Tongue (tissue), 1 donor: ENCODE measurements at regions not wholly inside any gene's neighbourhood (a gene's known extent, or its start where the extent isn't known, plus 50 kb on each side); places are given as distances from the start of the nearest gene placed in this dataset.
A peak's percentile ranks its signal among the peaks of the same experiment; 100 is the strongest.

Experiments
- DNase-seq: peaks from one replicate; pipeline ENCODE4 v3.0.0-alpha.2; 2015

- no peak for DNase-seq
These were observed 86.7 kb upstream of the TTC34 start for GRCh38 chr1:2887941-2888855.

- no peak for DNase-seq
These were observed 88.8 kb upstream of the TTC34 start for GRCh38 chr1:2890221-2890850.

- DNase-seq: peak; percentile 28
These were observed 90.5 kb upstream of the TTC34 start for GRCh38 chr1:2891923-2892448.

- no peak for DNase-seq
These were observed 92.1 kb upstream of the TTC34 start for GRCh38 chr1:2893473-2894120.

- DNase-seq: no peak
These were observed 93.0 kb upstream of the TTC34 start for GRCh38 chr1:2894381-2895041.

GRCh38 chr1:2896824-2897223 is 95.3 kb upstream of the TTC34 start:
- DNase-seq: no peak

- DNase-seq: no peak
These were observed 101.7 kb upstream of the TTC34 start for GRCh38 chr1:2903226-2903625.

- DNase-seq: no peak
These were observed 102.7 kb upstream of the TTC34 start for GRCh38 chr1:2904191-2904590.

GRCh38 chr1:2905356-2905755 is 103.9 kb upstream of the TTC34 start:
- DNase-seq: no peak

- peak; percentile 69 for DNase-seq
These were observed 104.6 kb upstream of the TTC34 start for GRCh38 chr1:2906085-2906484.

- no peak for DNase-seq
These were observed 105.1 kb upstream of the TTC34 start for GRCh38 chr1:2906620-2907019.

GRCh38 chr1:2907051-2907450 is 105.6 kb upstream of the TTC34 start:
- no peak for DNase-seq

GRCh38 chr1:2908081-2908480 is 106.6 kb upstream of the TTC34 start:
- no peak for DNase-seq

- DNase-seq: no peak
These were observed 107.1 kb upstream of the TTC34 start for GRCh38 chr1:2908561-2908960.

- no peak for DNase-seq
These were observed 108.3 kb upstream of the TTC34 start for GRCh38 chr1:2909797-2910196.

- no peak for DNase-seq
These were observed 108.7 kb upstream of the TTC34 start for GRCh38 chr1:2910211-2910610.

- DNase-seq: peak; percentile 79
These were observed 109.7 kb upstream of the ACTRT2 start for GRCh38 chr1:2911421-2912178.

- no peak for DNase-seq
These were observed 108.7 kb upstream of the ACTRT2 start for GRCh38 chr1:2912424-2913061.

- DNase-seq: no peak
These were observed 108.2 kb upstream of the ACTRT2 start for GRCh38 chr1:2913091-2913490.

- peak; percentile 51 for DNase-seq
These were observed 106.6 kb upstream of the ACTRT2 start for GRCh38 chr1:2914702-2915101.

GRCh38 chr1:2916153-2916552 is 105.1 kb upstream of the ACTRT2 start:
- no peak for DNase-seq
